Subcutaneous abdominal adipose tissue (tissue), 5 donors: ENCODE measurements at regions not wholly inside any gene's neighbourhood (a gene's known extent, or its start where the extent isn't known, plus 50 kb on each side); places are given as distances from the start of the nearest gene placed in this dataset.

Experiments used
- H3K27ac ChIP-seq: one replicate; pipeline ENCODE4 v1.7.0; 2013; ENCODE audit warnings: low read depth, mild to moderate bottlenecking, inconsistent platforms, low read length, moderate library complexity
- H3K27me3 ChIP-seq, 5 donors: one replicate each; pipeline ENCODE4 v1.7.0; 2013; ENCODE audit warnings: low read length in 5 of 5, inconsistent platforms in 1 of 5; ENCODE audit not compliant: control insufficient read depth in 5 of 5, insufficient read depth in 4 of 5
- H3K36me3 ChIP-seq, 5 donors: one replicate each; pipeline ENCODE4 v1.7.0; 2013; ENCODE audit warnings: low read length in 5 of 5; ENCODE audit not compliant: control insufficient read depth in 5 of 5, insufficient read depth in 5 of 5
- H3K4me1 ChIP-seq, 5 donors: one replicate each; pipeline ENCODE4 v1.7.0; 2013; ENCODE audit warnings: low read length in 5 of 5, mild to moderate bottlenecking in 3 of 5, moderate library complexity in 1 of 5; ENCODE audit not compliant: control insufficient read depth in 5 of 5, insufficient read depth in 5 of 5
- H3K4me3 ChIP-seq, 5 donors: one replicate each; pipeline ENCODE4 v1.7.0; 2013; ENCODE audit warnings: low read length in 5 of 5, low read depth in 1 of 5
- H3K9ac ChIP-seq, 5 donors: one replicate each; pipeline ENCODE4 v1.7.0; 2013; ENCODE audit warnings: low read length in 5 of 5, mild to moderate bottlenecking in 4 of 5, moderate library complexity in 3 of 5
- H3K9me3 ChIP-seq, 5 donors: one replicate each; pipeline ENCODE4 v1.7.0; 2013; ENCODE audit warnings: low read length in 5 of 5; ENCODE audit not compliant: control insufficient read depth in 5 of 5
- donor health status: healthy.
- donor health status: healthy.
- donor health status: healthy.
- donor health status: healthy.
- donor health status: healthy.

DNA sequence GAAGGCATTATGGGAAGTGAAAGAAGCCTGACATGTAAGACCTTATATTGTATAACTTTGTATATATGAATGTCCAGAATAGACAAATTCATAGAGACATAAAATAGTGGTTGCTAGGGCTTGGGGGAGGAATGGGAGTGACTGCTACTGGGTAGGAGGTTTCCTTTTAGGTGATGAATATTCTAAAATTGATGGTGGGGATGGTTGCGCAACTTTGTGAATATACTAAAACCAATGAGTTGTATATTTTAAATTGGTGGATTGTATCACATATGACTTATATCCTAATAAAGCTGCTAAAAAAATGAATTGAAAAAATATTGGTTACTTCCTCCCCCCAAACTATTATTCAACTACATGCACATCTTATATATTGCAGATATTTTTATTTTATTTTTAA, 70.0 kb downstream of the UCHL1 start:
- H3K27me3 ChIP-seq = no peaks in the 10 kb centered on the region
- no peak overlapping the region for H3K9ac ChIP-seq
- H3K36me3 ChIP-seq = no peaks in the 10 kb centered on the region
- H3K27ac ChIP-seq = no peak overlapping the region
- H3K4me1 ChIP-seq = peaks cover 0 to 11% (median 5%) of the 10 kb centered on the region in 5 donors
- no peaks in the 10 kb centered on the region for H3K9me3 ChIP-seq
- no peak overlapping the region for H3K4me3 ChIP-seq

DNA sequence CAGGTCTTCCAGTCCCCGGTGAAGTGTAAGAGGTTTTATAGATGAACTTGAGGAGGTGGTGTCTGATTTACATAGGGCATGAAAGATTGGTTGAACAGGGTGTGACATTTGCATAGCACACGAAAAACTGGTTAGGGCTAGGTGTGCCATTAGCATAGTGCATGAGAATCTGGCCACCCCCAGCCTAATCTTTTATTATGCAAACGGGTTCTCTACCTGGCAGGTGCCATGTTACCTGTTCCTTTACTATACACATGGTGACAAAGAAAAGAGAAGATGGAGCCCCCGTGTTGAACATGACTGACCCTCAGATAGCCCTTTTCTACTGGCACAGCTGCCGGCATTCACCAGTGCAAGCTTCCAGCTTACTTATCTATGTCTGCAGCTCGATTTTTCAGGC, 71.0 kb downstream of the UCHL1 start:
- no peak overlapping the region for H3K27ac ChIP-seq

DNA sequence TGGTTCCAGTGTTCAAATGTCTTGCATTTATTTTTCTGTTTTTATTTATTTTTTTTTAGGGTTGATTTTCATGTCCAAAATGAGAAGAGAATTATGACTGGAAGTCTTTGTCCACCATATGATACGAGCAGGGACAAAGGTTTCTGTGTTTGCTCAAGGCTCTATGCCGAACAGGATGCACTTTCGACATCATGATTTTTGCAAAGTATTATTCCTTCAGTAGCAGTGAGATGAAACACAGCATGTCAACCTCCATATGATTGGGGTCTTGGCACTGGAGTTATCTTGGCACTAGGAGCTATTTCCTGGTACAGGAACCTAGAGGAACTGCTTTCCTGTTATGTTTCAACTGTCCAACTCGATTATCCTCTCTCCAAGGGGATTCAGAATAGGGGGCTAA, 72.6 kb downstream of the UCHL1 start:
- Histone ChIP-seq H3K36me3 (no peaks in the 10 kb centered on the region), H3K27me3 (no peaks in the 10 kb centered on the region), H3K4me1 (peaks cover 0 to 11% (median 0%) of the 10 kb centered on the region in 5 donors), H3K9ac (no peak overlapping the region), H3K4me3 (no peak overlapping the region), H3K9me3 (no peaks in the 10 kb centered on the region), H3K27ac (no peak overlapping the region)

More for the DNA sequence above, 71.0 kb downstream of the UCHL1 start:
- H3K9me3 ChIP-seq = no peaks in the 10 kb centered on the region
- no peak overlapping the region for H3K9ac ChIP-seq
- no peaks in the 10 kb centered on the region for H3K27me3 ChIP-seq
- peaks cover 0 to 11% (median 5%) of the 10 kb centered on the region in 5 donors for H3K4me1 ChIP-seq
- no peaks in the 10 kb centered on the region for H3K36me3 ChIP-seq
- H3K4me3 ChIP-seq = no peak overlapping the region

DNA sequence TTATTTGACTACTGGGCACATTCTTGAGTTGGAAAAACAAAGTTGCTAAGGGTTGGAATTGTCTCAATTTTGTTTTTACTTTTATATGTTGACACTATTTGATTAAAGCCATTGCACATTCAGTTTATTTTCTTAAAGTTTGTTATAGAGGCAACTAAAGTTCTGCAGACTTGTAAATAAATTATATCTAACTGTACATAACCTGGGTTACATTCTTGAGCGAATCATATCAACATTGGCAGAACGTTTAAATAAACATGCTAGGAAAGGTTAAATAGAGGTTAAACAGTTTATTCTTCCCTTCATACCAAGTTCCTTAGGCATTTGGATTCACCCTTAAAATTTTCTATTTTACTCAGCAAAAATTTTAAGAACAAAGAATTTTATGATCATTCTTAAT, 74.5 kb downstream of the UCHL1 start:
- no peak overlapping the region for H3K27ac ChIP-seq
- H3K36me3 ChIP-seq = no peaks in the 10 kb centered on the region
- no peaks in the 10 kb centered on the region for H3K9me3 ChIP-seq
- peaks cover 0 to 11% (median 0%) of the 10 kb centered on the region in 5 donors for H3K4me1 ChIP-seq
- H3K27me3 ChIP-seq = no peaks in the 10 kb centered on the region
- H3K4me3 ChIP-seq = no peak overlapping the region
- no peak overlapping the region for H3K9ac ChIP-seq

DNA sequence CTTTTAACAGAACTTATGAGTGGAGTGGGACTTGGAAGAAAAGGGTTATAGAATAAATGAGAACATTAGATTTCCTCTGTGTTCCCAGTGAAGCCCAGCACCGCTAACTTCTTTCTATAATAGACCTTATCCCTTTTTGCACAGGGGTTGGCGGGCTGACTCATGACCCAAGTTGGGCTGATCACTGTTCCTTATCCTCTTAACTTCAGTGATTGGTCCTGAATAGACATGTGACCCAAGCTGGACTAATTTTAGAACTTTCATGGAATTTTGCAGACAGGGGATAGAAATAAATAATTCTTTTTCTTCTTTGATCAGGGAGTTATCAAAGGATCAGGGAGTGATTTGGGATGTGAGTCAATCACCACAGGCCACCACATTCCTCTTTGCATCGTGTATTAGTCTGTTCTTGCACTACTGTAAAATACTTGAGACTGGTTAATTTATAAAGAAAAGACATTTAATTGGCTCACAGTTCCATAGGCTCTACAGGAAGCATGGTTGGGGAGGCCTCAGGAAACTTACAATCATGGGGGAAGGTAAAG, 75.9 kb downstream of the UCHL1 start:
- Histone ChIP-seq H3K4me1 (peaks cover 0 to 11% (median 0%) of the 10 kb centered on the region in 5 donors), H3K27me3 (no peaks in the 10 kb centered on the region), H3K27ac (no peak overlapping the region), H3K36me3 (no peaks in the 10 kb centered on the region), H3K4me3 (no peak overlapping the region), H3K9me3 (no peaks in the 10 kb centered on the region), H3K9ac (no peak overlapping the region)

DNA sequence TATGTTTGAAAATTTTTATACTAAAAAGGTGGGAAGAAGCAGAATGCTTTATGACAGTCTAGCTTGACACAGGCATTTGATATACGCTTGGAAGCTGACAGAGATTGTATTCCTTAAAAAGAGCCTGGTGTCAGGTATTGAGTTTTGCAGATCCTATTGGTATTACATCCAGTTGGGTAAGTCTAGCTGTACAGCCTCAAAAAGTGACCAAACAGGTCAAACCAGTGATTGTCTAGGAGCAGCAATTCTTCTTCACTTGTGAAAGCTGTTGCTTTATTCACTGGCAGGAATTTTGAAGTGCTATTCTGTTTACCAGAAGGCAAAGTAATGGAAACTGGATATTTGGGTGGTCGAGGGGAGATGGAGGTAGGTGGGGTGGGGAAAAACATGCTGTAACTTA, 77.5 kb downstream of the UCHL1 start:
- Histone ChIP-seq H3K27me3 (no peaks in the 10 kb centered on the region), H3K4me1 (peaks cover 0 to 5% (median 0%) of the 10 kb centered on the region in 5 donors), H3K27ac (no peak overlapping the region), H3K9ac (no peak overlapping the region), H3K9me3 (no peaks in the 10 kb centered on the region), H3K36me3 (no peaks in the 10 kb centered on the region), H3K4me3 (no peak overlapping the region)

DNA sequence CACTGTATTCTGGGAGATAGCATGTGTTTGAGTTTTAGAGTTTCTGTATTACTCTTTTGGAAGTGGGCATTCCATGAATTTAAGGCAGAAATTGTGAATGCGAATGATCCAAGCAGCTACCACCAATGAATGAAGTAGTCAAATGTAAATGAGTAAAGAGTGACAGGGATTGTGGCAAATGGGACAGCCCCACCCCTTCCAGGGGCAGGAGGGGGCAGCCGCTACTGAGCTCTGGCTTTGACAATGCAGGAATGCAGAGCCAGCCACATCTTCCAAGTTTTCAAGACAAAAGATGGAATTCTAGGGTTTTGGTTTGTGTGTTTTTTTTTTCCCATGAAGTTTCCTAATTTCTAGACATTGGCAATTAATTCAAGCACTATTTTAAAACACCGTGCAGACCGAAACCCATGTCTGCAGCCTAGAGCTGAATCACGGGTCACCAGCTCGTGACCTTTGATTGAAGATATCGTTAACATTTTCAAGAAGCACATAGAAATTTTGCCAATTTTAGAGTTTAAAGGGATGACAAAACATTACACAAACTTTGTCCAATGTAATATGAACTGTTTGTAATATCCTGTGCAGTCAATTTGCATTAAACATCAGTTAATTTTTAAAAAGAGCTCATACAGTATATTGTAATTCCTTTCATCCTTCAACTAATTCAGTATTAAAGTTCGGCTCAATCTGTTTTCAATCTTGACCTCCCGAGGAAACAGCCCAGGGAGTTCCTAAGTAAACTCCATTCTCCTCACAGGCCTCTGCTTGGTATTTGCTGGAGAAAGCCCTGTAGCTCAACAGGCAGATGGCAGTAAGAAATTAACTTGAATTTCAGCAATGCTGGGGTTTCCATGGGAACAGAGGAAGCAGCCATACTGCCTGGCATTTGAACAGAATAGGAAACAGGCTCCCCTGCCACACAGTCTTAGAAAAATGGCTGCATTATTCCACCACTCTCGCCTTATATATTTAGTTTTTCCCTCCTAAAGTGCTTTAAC, 83.4 kb downstream of the UCHL1 start:
- H3K9me3 ChIP-seq = no peaks in the 10 kb centered on the region
- peak overlapping the region; percentile 42 for H3K27ac ChIP-seq

DNA sequence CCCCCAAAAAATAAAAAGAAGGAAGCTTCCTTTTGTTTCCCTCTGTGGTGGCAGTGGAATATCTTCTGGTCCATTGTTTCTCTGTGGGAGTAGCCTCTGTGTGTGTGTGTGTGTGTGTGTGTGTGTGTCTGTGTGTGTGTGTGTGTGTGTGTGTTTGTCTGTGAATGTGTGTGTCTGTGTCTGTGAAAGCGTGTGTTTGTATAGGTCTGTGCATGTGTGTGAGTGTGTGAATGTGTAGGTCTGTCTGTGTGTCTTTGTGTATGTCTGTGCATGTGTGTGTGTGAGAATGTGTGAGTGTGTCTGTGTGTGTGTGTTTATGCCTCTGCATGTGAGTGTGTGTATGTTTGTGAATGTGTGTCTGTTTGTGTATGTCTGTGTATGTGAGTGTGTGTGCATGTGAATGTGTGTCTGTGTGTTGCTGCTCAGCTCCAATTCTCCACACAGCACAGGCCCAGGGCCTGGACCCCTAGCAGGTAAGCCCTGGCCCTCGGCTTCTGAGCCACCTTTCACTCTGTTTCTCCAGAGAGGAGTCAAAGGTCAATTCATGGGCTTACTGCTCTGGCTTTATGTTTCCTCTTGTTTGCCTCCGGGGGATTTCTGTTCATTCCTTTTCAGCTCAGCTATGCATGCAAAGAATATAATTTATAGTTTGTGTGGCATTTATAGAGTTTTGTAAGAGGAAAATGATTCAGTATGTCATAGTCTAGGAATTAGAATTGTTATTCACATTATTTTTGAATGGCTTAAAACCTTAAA, 89.8 kb downstream of the UCHL1 start:
- H3K4me3 ChIP-seq = no peak overlapping the region
- H3K27ac ChIP-seq = no peak overlapping the region
- H3K9me3 ChIP-seq = no peaks in the 10 kb centered on the region
- H3K4me1 ChIP-seq = peaks cover 0 to 5% (median 0%) of the 10 kb centered on the region in 5 donors
- no peak overlapping the region for H3K9ac ChIP-seq
- no peaks in the 10 kb centered on the region for H3K36me3 ChIP-seq
- H3K27me3 ChIP-seq = no peaks in the 10 kb centered on the region

More for the DNA sequence above, 83.4 kb downstream of the UCHL1 start:
- no peaks in the 10 kb centered on the region for H3K36me3 ChIP-seq
- no peaks in the 10 kb centered on the region for H3K27me3 ChIP-seq
- no peak overlapping the region for H3K9ac ChIP-seq
- H3K4me1 ChIP-seq = peaks cover 0 to 12% (median 4%) of the 10 kb centered on the region in 5 donors
- no peak overlapping the region for H3K4me3 ChIP-seq

DNA sequence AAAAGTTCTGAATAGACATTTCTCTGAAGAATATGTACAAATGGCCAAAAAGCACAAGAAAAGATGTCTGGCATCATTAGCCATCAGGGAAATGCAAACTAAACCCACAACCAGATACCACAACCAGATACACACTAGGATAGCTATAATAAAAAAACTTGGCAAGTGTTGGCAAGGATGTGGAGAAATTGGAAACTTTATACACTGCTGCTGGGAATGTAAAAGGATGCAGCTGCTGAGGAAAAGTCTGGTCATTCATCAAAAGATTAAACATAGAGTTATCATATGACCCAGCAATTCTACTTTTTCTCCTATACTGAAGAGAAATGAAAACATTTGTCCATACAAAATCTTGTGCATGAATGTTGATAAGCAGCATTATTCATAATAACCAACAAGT, 92.3 kb downstream of the UCHL1 start:
- no peak overlapping the region for H3K4me3 ChIP-seq
- peaks cover 0 to 5% (median 0%) of the 10 kb centered on the region in 5 donors for H3K4me1 ChIP-seq
- no peak overlapping the region for H3K27ac ChIP-seq
- no peaks in the 10 kb centered on the region for H3K27me3 ChIP-seq
- no peaks in the 10 kb centered on the region for H3K9me3 ChIP-seq
- no peak overlapping the region for H3K9ac ChIP-seq
- no peaks in the 10 kb centered on the region for H3K36me3 ChIP-seq
